HG02798 (cell line): ENCODE measurements at regions not wholly inside any gene's neighbourhood (a gene's known extent, or its start where the extent isn't known, plus 50 kb on each side); places are given as distances from the start of the nearest gene placed in this dataset.

Experiments used
- ATAC-seq: cut with Tn5 transposase; IDR thresholded peaks from one replicate; pipeline ENCODE4 v1.9.1; 2021; ENCODE audit warnings: mild to moderate bottlenecking; ENCODE audit not compliant: unreplicated experiment, poor library complexity

- no peak for ATAC-seq
Measured at GRCh38 chr12:42824327-42824726, 234.8 kb upstream of the PRICKLE1 start.

GRCh38 chr12:42823679-42824078 lies 234.1 kb upstream of the PRICKLE1 start:
- ATAC-seq = no peak

- no peak for ATAC-seq
Measured at GRCh38 chr12:42819846-42820245, 230.3 kb upstream of the PRICKLE1 start.

DNA sequence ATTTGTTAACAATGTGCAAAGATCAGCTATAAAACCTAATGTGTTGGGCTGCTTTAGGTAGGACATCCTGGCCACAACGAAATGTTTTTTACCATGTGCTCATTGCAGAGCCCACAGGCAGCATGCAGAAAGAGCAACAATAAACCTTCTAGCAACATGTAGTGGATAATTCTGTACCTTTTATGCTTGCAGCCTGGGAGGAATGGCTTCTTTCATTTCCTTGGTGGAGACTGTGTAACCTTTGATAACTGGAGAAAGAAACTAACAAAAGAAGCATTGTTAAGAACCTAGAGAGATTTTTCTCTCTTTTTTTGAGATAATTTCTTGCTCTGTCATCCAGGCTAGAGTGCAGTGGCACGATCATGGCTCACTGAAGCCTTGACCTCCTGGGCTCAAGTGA lies 225.5 kb upstream of the PRICKLE1 start:
- no peak for ATAC-seq

GRCh38 chr12:42812871-42813270 lies 223.3 kb upstream of the PRICKLE1 start:
- no peak for ATAC-seq

- no peak for ATAC-seq
Measured at GRCh38 chr12:42812086-42812485, 222.5 kb upstream of the PRICKLE1 start.

DNA sequence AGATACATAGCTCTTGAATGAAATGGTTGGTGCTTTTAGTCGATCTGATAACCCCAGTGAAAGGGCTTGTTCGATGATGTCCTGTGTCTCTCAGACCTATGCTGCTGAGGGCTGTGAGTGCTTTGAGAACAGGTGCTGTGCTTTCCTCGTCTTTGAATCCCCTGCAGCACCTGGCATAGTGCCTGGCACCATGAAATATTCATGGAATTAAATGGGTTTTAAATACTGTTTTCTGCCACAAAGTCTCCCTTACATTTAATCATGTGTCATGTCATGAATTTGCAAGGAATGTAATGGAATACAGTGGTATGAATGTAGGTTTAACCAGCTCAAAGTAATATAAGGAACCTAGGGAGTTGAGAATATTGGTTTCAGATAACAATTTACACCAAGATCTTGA lies 220.5 kb upstream of the PRICKLE1 start:
- no peak for ATAC-seq

GRCh38 chr12:42809226-42809625 lies 219.7 kb upstream of the PRICKLE1 start:
- ATAC-seq = no peak

DNA sequence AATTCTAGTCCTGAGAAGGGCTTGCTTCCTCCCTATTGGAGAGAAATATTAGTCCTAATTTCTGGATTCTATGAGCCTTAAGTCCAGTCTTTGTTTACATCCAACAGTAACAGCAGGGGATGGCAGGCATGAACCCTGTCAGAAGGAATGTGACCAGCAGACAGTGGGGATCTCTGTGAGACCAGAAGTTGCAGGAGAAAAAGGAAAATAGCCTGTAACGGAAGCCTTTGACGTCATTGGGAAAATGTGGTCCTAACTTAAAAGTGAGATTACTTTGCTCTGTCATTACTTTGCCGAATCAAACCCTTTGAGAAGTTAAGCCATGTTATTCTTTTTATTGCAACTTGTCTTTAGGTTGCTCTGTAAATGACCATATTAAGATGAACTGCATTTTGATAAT lies 218.2 kb upstream of the PRICKLE1 start:
- ATAC-seq = no peak

- no peak for ATAC-seq
Measured at GRCh38 chr12:42807251-42807650, 217.7 kb upstream of the PRICKLE1 start.

DNA sequence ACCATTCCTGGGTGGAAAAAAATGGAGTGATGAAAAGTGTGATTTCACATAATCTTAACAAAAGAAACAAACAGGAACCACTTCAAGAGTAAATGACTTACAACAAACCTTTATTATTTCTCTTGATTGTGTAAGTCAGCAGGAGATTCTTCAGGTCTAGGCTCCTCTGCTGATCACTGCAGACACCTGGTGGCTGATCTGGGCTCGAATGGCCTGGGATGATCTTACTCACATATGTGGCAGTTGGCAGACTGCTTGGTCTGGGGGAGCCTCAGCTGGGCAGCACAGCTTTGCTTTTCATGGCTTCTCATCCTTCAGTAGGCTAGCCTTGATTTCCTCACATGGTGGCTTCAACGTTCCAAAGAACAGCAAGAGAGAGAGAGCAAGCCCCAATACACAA lies 215.4 kb upstream of the PRICKLE1 start:
- ATAC-seq = no peak

GRCh38 chr12:42802785-42803189 lies 213.2 kb upstream of the PRICKLE1 start:
- ATAC-seq = no peak

GRCh38 chr12:42801271-42801670 lies 211.7 kb upstream of the PRICKLE1 start:
- ATAC-seq = no peak

DNA sequence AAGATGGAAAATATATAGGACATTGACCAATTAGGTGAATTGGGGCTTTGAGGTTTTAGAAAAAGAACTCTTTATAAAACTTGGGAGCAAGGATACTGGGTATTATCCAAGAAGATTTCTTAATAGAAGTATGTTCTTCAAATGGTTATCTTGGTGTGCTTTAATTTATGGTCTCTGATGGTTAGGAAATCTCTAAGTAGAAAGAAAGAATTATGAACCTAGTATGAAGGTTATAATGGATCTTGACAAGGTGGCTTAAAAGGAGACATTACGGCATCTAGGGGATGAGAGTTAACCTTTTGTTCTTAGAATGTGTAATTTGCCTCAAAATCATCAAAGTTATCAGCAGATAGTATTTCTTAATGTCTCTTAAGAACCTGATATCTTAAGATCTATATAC lies 210.4 kb upstream of the PRICKLE1 start:
- no peak for ATAC-seq

DNA sequence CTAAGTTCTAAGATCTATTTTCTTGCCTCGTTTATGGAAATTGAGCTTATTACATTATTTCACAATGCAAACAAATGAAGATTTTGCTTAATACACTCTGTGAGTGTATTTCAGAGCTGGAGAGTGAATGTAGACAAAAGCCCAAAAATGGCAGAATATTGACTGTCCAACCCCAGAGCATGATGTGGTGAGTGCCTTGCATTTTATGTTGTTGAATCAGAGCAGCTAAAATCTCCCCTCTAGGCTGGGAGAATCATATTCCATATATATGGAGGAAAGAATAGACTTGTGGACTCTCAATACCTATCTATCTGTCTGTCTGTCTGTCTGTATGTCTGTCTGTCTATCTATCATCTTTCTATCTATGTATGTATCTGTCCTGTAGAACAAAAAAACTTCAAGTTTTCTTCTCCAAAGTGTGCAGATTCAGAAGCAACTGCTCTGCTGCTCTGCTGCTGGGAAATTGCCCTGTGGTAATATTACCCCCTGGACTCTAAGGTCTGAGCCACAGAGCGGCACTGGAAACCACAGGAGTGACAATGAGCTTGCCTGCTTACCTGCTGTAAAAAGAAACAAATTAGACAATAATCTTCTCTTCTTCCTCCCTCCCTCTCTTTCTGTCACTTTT lies 209.4 kb upstream of the PRICKLE1 start:
- no peak for ATAC-seq

DNA sequence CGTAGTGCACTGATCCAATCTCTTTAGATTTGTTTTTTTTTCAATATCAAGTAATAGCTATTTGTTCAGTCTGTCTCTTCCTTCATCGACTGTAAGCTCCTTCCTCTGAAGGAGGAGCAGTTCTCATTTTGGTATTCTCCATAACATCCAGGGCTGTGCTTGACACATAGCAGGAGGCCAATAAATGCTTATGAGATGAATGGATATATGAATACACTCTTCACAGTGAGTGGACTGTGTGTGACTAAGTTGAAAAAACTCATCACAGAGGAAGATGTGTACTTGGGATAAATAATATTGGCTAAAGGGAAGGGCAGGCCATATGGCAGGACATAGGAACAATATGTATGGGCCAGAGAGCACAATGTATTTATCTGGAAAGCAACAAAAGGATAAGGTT lies 205.3 kb upstream of the PRICKLE1 start:
- ATAC-seq = no peak

GRCh38 chr12:42793166-42793565 lies 203.6 kb upstream of the PRICKLE1 start:
- ATAC-seq = no peak

DNA sequence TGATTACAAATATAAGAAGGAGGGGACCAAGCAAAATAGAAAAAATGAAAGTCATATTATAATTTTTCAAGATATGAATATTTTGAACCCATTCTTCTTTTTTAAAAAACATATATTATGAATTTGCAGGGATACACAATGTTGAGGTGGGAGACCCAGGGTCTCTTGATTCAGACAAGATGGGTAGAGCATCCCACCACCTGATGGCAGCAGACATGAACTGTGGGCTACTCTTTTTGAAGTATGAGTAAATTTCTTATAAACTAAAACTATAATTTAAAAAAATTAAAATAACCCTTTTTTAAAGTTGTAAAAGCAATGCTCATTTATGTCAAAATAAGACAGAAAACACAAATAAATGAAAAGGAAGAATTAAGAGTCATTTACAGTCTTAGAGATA lies 202.7 kb upstream of the PRICKLE1 start:
- ATAC-seq = no peak

DNA sequence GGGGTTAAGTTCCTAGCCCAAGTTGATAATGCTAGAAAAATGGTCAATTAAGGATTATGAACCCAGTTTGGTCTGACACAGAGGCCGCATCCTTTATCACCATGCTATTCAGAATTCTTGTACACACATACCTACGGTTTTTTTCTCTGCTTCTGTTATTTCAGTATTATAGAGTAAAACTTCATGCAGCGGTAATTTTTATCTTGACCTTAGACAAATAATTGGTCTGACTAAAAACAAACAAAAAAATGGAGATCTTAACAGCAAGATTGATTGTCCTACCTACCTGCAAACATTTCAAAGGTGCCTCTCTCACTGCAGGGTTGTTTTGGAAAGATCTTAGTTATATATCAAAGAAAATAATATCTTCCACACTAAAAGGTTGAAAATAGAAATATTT lies 201.9 kb upstream of the PRICKLE1 start:
- no peak for ATAC-seq

DNA sequence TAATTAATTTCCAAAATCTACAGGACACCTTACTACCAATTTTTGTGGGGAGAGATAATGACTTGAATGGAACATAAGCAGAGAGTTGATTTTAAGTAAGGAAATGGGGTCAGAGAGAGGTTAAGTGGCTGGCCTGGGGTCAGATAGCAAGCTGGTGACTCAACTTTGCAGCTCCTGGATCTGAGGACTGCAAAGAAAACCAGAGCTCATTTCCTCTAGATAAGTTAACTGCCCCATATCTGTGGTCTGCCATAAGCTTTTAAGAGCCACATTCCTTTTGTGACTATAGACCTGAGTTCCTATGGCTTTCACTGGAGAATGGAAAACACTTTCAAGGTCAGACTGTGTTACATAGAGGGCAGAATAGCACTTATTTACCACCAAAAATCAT lies 201.2 kb upstream of the PRICKLE1 start:
- no peak for ATAC-seq

DNA sequence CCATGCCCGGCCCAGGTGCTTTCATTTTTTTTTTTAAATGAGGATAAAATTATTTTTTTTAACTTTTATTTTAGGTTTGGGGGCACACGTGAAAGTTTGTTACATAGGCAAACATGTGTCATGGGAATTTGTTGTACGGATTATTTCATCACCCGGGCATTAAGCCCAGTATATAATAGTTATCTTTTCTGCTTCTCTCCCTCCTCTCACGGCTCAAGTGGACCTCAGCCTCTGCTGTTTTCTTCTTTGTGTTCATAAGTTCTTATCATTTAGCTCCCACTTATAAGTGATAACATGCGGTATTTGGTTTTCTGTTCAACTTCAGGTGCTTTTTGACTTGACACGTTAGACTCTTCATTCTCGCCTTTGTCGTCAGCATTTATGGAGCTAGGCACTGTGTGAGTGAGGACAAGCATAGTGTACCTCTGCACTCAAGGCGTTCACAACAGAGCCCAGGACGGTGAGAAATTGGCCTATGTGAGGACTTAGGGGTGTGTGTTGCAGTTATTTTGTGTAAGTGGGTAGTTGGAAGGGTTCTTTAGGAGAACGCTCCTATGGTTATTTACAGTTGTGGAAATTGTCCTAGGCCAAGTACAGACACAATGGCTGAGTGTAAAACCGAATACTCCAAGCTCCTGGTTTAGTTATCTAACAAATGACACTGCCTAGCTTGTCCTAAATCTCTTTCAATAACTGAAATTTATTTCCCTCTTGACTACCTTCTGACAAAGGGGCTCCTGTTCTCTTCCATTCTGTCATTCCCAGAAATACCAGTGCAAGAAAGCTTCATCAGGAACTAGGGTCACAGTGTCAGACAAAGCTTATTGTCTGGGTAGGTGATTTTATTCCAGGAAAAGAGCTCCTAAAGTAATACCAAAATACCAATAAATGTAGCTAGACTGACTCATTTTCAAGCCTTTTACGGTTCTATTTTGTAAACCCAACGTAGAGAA lies 200.5 kb upstream of the PRICKLE1 start:
- no peak for ATAC-seq
